ENCODE measurements at regions not wholly inside any gene's neighbourhood (a gene's known extent, or its start where the extent isn't known, plus 50 kb on each side); places are given as distances from the start of the nearest gene placed in this dataset.

DNA sequence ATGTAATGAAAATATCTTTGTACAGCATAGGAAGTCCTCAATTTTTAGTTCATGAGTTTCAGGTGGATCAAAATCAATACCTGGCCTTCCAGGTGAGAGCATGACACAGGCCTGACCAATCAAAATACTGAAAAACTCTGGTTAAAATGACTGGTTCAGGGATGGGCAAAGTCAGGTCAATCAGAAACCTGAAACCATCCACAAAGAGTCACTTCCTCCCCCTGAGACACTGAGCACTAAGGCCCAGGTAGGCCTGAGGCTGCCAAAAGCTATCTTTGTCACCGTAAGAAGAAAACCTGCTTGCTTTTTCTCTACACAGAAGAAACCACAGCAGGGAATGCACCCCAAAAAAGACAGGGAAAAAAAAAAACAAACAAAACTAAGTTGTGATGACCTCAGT, 444.8 kb downstream of the TLR4 start:
- TF ChIP-seq ZNF274 (IDR thresholded peaks at IDR 0.05; ENCODE audit: low read depth, low read length) = no peak
- TF ChIP-seq SUZ12 (IDR thresholded peaks at IDR 0.05; ENCODE audit: extremely low read depth, insufficient read depth, insufficient read length) = no peak
